Body of pancreas (tissue), 4 donors: ENCODE measurements at regions not wholly inside any gene's neighbourhood (a gene's known extent, or its start where the extent isn't known, plus 50 kb on each side); places are given as distances from the start of the nearest gene placed in this dataset.

Source experiments
- ATAC-seq: fragments of 150-250 bp; one replicate; pipeline ENCODE4 v1.9.1; 2016
- DNase-seq, 4 donors: peaks; one replicate each; pipeline ENCODE4 v3.0.0-alpha.2; 2019
- H3K27ac ChIP-seq, 4 donors: fragments of 200-600 bp; sonication (generic); 1 replicate in 3 of 4; 2 replicates in 1 of 4; pipeline versions ENCODE4 v1.5.1 to v1.6.1; 2016 to 2019; ENCODE audit warnings: mild to moderate bottlenecking in 1 of 4, mixed read lengths in 1 of 4, moderate library complexity in 1 of 4
- H3K27me3 ChIP-seq, 2 donors: fragments of 200-600 bp; sonication (generic); one replicate each; pipeline ENCODE4 v1.6.0; 2016; ENCODE audit warnings: mild to moderate bottlenecking in 1 of 2
- H3K36me3 ChIP-seq, 2 donors: fragments of 200-600 bp; sonication (generic); replicated peaks in 1 of 2; 2 replicates each; pipeline ENCODE4 v1.5.1; 2016; ENCODE audit warnings: low read depth in 2 of 2; ENCODE audit not compliant: insufficient read depth in 1 of 2
- H3K4me1 ChIP-seq: fragments of 200-600 bp; sonication (generic); one replicate; pipeline ENCODE4 v1.6.0; 2016
- H3K4me3 ChIP-seq, 2 donors: fragments of 200-600 bp; sonication (generic); 1 replicate in 1 of 2; 2 replicates in 1 of 2; pipeline ENCODE4 v1.5.1; 2016 to 2019
- H3K9me3 ChIP-seq, 3 donors: fragments of 200-600 bp; sonication (generic); 1 replicate in 2 of 3; 2 replicates in 1 of 3; pipeline ENCODE4 v1.5.1; 2016
- CTCF ChIP-seq, 7 experiments: fragments of 450-650 bp in 4 of 7; fragments of 200-600 bp in 3 of 7; sonication (generic) in 3 of 7; IDR thresholded peaks; one replicate each; pipeline ENCODE4 v1.5.1; 2016 to 2019; ENCODE audit warnings: antibody characterized with exemption in 7 of 7
- POLR2A ChIP-seq, 3 donors: fragments of 450-650 bp; IDR thresholded peaks; one replicate each; pipeline ENCODE4 v1.6.1; 2016; ENCODE audit warnings: antibody characterized with exemption in 3 of 3, mild to moderate bottlenecking in 2 of 3
- WGBS, 2 donors: methylation state at CpG; one replicate each; pipeline ENCODE4 v1.1.5; 2017; 5-methylcytosine and 5-hydroxymethylcytosine counted together
- intact Hi-C: fragments of 100-400 bp; cut with DNase I; formaldehyde crosslinking; loops from one replicate; pipeline ENCODE4 v1.15.1; 2023

- DNase-seq, result no peak
- 52 to 66% methylated on average over 1 of the region's 1 CpG for WGBS, 2 donors
- Histone ChIP-seq H3K27ac (no peak overlapping the region), H3K36me3 (no peaks in the 10 kb centered on the region), H3K27me3 (no peaks in the 10 kb centered on the region), H3K9me3 (no peaks in the 10 kb centered on the region), H3K4me1 (no peaks in the 10 kb centered on the region), H3K4me3 (no peak overlapping the region)
- intact Hi-C loops, result no loop called here
- TF ChIP-seq POLR2A (IDR thresholded peaks at IDR 0.05) (no peak), CTCF (IDR thresholded peaks at IDR 0.05) (no peak)
- no peak for ATAC-seq
Observed at GRCh38 chr12:16920451-16920850, 314.5 kb upstream of the LMO3 start.

GRCh38 chr12:16919551-16919950, 313.6 kb upstream of the LMO3 start:
- intact Hi-C loops, result no loop called here
- no peak overlapping the region for H3K27ac ChIP-seq
- H3K4me3 ChIP-seq, result no peak overlapping the region
- ATAC-seq, result no peak
- no peak for DNase-seq
- H3K27me3 ChIP-seq, result no peaks in the 10 kb centered on the region
- H3K9me3 ChIP-seq, result no peaks in the 10 kb centered on the region
- no peak for TF ChIP-seq POLR2A (IDR thresholded peaks at IDR 0.05)
- no peak for TF ChIP-seq CTCF (IDR thresholded peaks at IDR 0.05)
- H3K36me3 ChIP-seq, result no peaks in the 10 kb centered on the region
- no peaks in the 10 kb centered on the region for H3K4me1 ChIP-seq

- H3K36me3 ChIP-seq, result no peaks in the 10 kb centered on the region
- WGBS, 2 donors, result 43 to 56% methylated on average over 1 of the region's 1 CpG
- H3K4me3 ChIP-seq, result no peak overlapping the region
- DNase-seq (no peak), ATAC-seq (no peak)
- no peak overlapping the region for H3K27ac ChIP-seq
- no peaks in the 10 kb centered on the region for H3K27me3 ChIP-seq
- H3K9me3 ChIP-seq, result no peaks in the 10 kb centered on the region
- H3K4me1 ChIP-seq, result no peaks in the 10 kb centered on the region
- TF ChIP-seq CTCF (IDR thresholded peaks at IDR 0.05) (no peak), POLR2A (IDR thresholded peaks at IDR 0.05) (no peak)
- intact Hi-C loops, result no loop called here
Observed at GRCh38 chr12:16914853-16915252, 308.9 kb upstream of the LMO3 start.

- Histone ChIP-seq H3K36me3 (no peaks in the 10 kb centered on the region), H3K27me3 (no peaks in the 10 kb centered on the region), H3K4me1 (no peaks in the 10 kb centered on the region), H3K4me3 (no peak overlapping the region), H3K9me3 (no peaks in the 10 kb centered on the region), H3K27ac (no peak overlapping the region)
- no peak for DNase-seq
- intact Hi-C loops, result no loop called here
- WGBS, 2 donors, result 56 to 63% methylated on average over 1 of the region's 1 CpG
- no peak for TF ChIP-seq POLR2A (IDR thresholded peaks at IDR 0.05)
- TF ChIP-seq CTCF (IDR thresholded peaks at IDR 0.05), result no peak
- no peak for ATAC-seq
Observed at GRCh38 chr12:16913832-16914490, 308.0 kb upstream of the LMO3 start.

GRCh38 chr12:16901946-16902345, 296.0 kb upstream of the LMO3 start:
- no peaks in the 10 kb centered on the region for H3K27me3 ChIP-seq
- H3K36me3 ChIP-seq, result no peaks in the 10 kb centered on the region
- H3K4me3 ChIP-seq, result no peak overlapping the region
- TF ChIP-seq POLR2A (IDR thresholded peaks at IDR 0.05) (no peak), CTCF (IDR thresholded peaks at IDR 0.05) (no peak)
- 68 to 69% methylated on average over 3 of the region's 3 CpGs for whole genome bisulfite sequencing, 2 donors
- no peaks in the 10 kb centered on the region for H3K4me1 ChIP-seq
- no peak overlapping the region for H3K27ac ChIP-seq
- ATAC-seq (no peak), DNase-seq (no peak)
- H3K9me3 ChIP-seq, result no peaks in the 10 kb centered on the region
- intact Hi-C loops, result no loop called here
